SU-DHL-6 (cell line): ENCODE measurements at regions not wholly inside any gene's neighbourhood (a gene's known extent, or its start where the extent isn't known, plus 50 kb on each side); places are given as distances from the start of the nearest gene placed in this dataset.
"Not testable (repeated sequence)": the region's sequence is repeated elsewhere in the genome, so short reads cannot be mapped to it uniquely, and the experiment has no call there.

ENCODE experiments used
- H2AFZ ChIP-seq: fragments of 200-600 bp; sonication (generic); 2 replicates; pipeline ENCODE4 v1.6.1; 2014; ENCODE audit warnings: low read depth, mild to moderate bottlenecking, moderate library complexity, mixed read lengths, antibody characterized with exemption, low read length; ENCODE audit not compliant: severe bottlenecking
- H3F3A ChIP-seq: fragments of 200-600 bp; shearing (Covaris generic); 2 replicates; pipeline ENCODE4 v1.6.0; 2016; ENCODE audit warnings: antibody characterized with exemption, mild to moderate bottlenecking; ENCODE audit not compliant: insufficient read depth
- H3K27ac ChIP-seq: fragments of 200-600 bp; sonication (generic); 2 replicates; pipeline ENCODE4 v1.5.1; 2016; ENCODE audit warnings: low read depth, mild to moderate bottlenecking, low read length, moderate library complexity, mixed read lengths
- H3K27me3 ChIP-seq: fragments of 200-600 bp; sonication (generic), shearing (Covaris generic); 2 replicates; pipeline ENCODE4 v1.6.0; 2014; ENCODE audit warnings: mild to moderate bottlenecking, low read length
- H3K36me3 ChIP-seq: fragments of 200-600 bp; sonication (generic); 2 replicates; pipeline ENCODE4 v1.6.1; 2014; ENCODE audit warnings: mild to moderate bottlenecking, low read length, mixed read lengths
- H3K4me2 ChIP-seq: fragments of 300-600, 200-600 bp; shearing (Covaris generic), sonication (generic); 2 replicates; pipeline ENCODE4 v1.6.0; 2014; ENCODE audit warnings: low read length, low read depth, mild to moderate bottlenecking; ENCODE audit not compliant: poor library complexity, severe bottlenecking
- H3K4me3 ChIP-seq: fragments of 200-600 bp; sonication (generic); 2 replicates; pipeline ENCODE4 v1.5.1; 2014; ENCODE audit warnings: antibody characterized with exemption, low read length, mild to moderate bottlenecking, mixed read lengths; ENCODE audit not compliant: insufficient read depth, poor library complexity, severe bottlenecking
- H3K79me2 ChIP-seq: fragments of 200-600 bp; sonication (generic); 2 replicates; pipeline ENCODE4 v1.6.1; 2014; ENCODE audit warnings: mild to moderate bottlenecking, low read length, moderate library complexity; ENCODE audit not compliant: insufficient read depth
- H3K9ac ChIP-seq: fragments of 200-600 bp; sonication (generic); 2 replicates; pipeline ENCODE4 v1.7.0; 2014; ENCODE audit warnings: mild to moderate bottlenecking, low read length
- H3K9me2 ChIP-seq: fragments of 200-600 bp; sonication (generic); replicated peaks from 2 replicates; pipeline ENCODE4 v1.6.1; 2014; ENCODE audit warnings: low read length; ENCODE audit not compliant: insufficient read depth
- H3K9me3 ChIP-seq: fragments of 200-600 bp; sonication (generic); 2 replicates; pipeline ENCODE4 v1.6.1; 2014; ENCODE audit warnings: low read length, mixed read lengths; ENCODE audit not compliant: insufficient read depth
- H4K20me1 ChIP-seq: fragments of 200-600 bp; sonication (generic); 2 replicates; pipeline ENCODE4 v1.6.1; 2014; ENCODE audit warnings: low read depth, mild to moderate bottlenecking, antibody characterized with exemption, low read length, moderate library complexity, mixed read lengths

DNA sequence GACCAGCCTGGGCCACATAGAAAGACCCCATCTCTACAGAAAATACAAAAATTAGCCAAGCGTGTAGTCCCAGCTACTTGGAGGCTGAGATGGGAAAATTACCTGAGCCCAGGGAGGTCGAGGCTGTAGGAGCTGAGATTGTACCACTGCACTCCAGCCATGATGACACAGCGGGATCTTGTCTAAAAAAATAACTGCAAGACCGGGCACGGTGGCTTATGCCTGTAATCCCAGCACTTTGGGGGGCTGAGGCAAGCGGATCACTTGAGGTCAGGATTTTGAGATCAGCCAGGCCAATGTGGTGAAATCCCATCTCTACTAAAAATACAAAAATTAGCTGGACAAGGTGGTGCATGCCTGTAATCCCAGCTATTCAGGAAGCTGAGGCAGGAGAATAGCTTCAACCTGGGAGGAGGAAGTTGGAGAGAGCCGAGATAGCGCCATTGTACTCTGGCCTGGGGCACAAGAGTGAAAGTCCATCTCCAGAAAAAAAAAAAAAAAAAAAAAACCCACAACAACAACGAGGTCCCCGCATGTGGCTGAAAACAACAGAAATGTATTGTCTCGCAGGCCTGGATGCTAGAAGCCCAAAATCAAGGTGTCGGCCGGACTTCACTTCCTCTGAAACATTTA is 50.7 kb upstream of the DEFB108B start:
- not testable (repeated sequence) for H3K27me3 ChIP-seq, H3K9me2 ChIP-seq, H3K4me2 ChIP-seq, H3K36me3 ChIP-seq, H3K9ac ChIP-seq, H4K20me1 ChIP-seq, H3K9me3 ChIP-seq, H3K79me2 ChIP-seq, H3F3A ChIP-seq, H3K27ac ChIP-seq, H3K4me3 ChIP-seq, H2AFZ ChIP-seq

DNA sequence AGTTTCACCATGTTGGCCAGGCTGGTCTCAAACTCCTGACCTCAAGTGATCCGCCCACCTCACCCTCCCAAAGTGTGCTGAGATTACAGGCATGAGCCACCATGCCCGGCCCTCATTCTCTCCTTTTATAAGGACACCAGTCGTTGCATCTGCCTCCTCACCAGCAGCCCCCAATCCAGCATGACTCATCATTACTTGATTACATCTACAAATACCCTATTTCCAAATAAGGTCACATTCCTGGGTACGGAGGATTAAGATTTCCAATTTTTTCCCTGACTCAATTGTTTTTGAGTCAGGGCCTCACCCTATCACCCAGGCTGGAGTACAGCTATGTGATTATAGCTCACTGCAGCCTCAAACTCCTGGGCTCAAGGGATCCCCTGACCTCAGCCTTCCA is 49.8 kb upstream of the DEFB108B start:
- H3K27me3 ChIP-seq, H3K36me3 ChIP-seq, H3K27ac ChIP-seq, H3K9ac ChIP-seq, H2AFZ ChIP-seq, H4K20me1 ChIP-seq, H3K9me3 ChIP-seq, H3K4me3 ChIP-seq, H3K4me2 ChIP-seq, H3F3A ChIP-seq, H3K9me2 ChIP-seq, H3K79me2 ChIP-seq: not testable (repeated sequence)
